GM18508 (cell line): ENCODE measurements at regions not wholly inside any gene's neighbourhood (a gene's known extent, or its start where the extent isn't known, plus 50 kb on each side); places are given as distances from the start of the nearest gene placed in this dataset.

Source experiments
- ATAC-seq: cut with Tn5 transposase; IDR thresholded peaks from one replicate; pipeline ENCODE4 v1.9.1; 2021; ENCODE audit warnings: moderate number of reproducible peaks; ENCODE audit not compliant: insufficient read depth, unreplicated experiment

GRCh38 chr9:87307848-87308247, 189.8 kb upstream of the DAPK1 start:
- no peak for ATAC-seq

- no peak for ATAC-seq
These were observed 188.4 kb upstream of the DAPK1 start for GRCh38 chr9:87309236-87309635.

DNA sequence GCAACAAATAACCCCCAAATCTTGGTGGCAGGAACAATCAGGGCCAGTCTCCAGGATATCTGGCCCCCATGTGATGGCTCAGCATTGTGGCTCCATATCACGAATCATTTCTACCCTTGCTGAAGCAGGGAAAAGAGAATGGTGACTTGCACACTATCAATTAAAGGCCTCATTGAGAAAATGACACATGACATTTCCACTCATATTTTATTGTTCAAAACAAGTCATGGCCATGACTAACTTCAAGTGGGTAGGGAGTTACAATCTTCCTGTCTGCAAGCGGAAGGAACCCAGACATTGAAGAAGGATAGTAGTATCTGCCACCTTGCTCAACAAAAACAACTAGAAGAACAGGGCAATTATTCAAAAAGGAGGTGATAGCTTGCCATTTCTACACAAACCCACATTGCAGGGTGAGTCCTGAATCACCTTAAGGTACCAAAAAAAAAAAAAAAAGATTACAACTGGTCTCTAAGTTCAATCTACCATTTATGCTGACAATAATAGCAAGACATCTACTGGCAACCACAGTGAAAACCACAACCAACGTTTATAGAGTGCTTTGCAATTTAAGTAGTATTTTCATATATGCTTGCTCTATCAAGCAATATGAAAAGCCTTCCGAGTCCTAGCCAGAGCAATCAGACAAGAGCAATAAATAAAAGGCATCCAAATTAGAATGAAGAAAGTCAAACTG, 186.7 kb upstream of the DAPK1 start:
- ATAC-seq, result no peak

GRCh38 chr9:87319656-87320055, 178.0 kb upstream of the DAPK1 start:
- ATAC-seq, result no peak

DNA sequence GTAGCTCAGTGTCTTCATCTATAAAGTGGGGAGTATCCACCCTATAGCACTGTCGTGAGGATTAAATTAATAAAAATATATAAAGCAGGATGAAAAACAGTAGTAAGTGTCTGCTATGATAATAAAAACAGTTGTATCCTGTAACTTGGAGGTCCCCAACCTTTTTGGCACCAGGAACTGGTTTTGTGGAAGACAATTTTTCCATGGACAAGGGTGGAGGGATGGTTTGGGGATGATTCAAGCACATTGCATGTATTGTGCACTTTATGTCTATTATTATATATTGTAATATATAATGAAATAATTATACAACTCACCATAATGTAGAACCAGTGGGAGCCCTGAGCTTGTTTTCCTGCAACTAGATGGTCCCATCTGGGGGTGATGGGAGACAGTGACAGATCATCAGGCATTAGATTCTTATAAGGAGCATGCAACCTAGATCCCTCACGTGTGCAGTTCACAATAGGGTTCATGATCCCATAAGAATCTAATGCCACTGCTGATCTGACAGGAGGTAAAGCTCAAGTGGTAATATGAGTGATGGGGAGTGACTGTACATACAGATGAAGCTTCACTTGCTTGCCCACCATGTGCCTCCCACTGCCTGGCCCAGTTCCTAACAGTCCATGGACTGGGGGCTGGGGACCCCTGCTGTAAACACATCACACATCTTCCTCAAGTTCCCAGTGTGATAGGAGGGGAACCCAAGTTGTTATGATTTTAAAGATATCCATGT, 177.4 kb upstream of the DAPK1 start:
- ATAC-seq, result no peak

GRCh38 chr9:87322840-87323635, 174.6 kb upstream of the DAPK1 start:
- no peak for ATAC-seq

DNA sequence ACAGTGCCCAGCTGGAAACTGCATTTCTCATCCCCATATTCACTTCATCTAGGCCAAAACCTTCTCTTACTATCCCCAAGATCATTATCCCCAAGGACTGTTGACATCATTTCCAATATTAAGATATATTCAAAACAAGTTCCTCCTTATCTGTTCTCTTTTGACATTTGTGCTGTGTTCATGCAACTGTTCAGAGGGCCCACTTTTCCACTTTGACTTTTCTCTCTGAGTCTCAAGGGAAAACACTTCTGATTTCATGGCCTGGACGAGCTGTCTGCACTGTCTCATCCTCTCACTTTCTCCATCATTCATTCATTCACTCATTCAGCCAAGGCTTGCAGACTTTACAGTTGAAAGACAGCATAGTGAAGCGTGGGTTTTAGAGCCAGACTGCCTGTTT, 173.7 kb upstream of the DAPK1 start:
- ATAC-seq, result no peak

DNA sequence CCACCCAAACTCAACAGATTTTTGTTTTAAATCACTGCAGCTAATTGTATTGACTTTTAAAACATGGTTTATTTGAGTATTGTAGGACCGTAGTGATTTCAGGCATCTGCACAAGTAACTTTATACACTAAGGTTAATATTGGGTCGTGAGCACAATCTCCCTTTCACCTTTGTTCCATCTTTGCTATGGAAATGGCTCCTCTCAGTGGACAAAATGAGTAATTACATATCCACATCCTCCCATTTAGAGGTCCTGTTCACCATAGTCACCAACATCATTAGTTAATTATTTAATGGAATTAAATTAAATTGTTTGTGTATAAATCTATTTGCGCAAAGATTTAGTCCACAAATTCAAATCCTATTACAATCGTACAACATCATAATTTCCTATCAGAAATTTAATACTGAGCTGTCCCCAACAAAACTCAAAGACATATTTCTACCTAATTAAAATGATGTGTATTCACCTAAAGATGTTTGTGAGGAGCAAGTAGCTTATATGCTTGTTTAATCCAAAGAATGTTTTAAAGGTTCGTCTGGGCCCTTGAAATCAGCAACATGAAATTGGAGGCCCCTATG, 173.0 kb upstream of the DAPK1 start:
- no peak for ATAC-seq

- no peak for ATAC-seq
These were observed 170.0 kb upstream of the DAPK1 start for GRCh38 chr9:87327575-87328125.

DNA sequence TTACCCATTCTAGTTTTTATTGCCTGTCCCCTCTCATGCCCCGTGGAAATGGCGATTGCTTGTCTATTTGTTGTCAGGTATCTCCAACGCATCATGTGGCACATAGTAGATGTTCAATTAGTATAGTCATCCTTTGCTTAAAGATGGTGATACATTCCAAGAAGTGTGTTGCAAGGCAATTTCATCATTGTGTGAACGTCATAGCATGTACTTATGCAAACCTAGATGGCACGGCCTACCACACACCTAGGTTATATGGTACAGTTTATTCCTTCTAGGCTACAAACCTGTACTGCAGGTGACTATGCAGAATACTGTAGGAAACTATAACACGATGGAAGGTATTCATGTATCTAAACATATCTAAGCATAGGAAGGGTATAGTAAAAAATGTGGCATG, 163.9 kb upstream of the DAPK1 start:
- no peak for ATAC-seq

GRCh38 chr9:87334366-87334765, 163.3 kb upstream of the DAPK1 start:
- no peak for ATAC-seq

GRCh38 chr9:87336407-87336806, 161.3 kb upstream of the DAPK1 start:
- no peak for ATAC-seq

DNA sequence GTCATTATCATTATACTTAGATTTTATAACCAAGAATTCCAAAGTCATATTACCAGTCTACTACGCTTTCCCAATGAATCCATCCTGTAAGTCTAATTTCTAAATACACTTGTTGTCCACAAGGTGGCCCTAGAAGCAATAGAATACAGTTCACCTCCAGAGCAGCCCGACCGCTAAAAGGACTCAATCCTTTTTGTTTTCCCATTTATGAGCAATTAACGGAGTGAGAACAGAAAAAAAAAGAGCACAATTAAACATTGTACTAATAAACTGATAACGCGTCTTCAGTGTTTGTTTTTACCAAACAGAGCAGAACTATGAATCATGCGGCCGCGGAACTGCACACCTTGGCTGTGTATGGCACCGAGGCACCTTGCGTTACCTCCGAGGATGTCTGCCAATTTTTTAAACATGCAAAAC, 160.7 kb upstream of the DAPK1 start:
- no peak for ATAC-seq

GRCh38 chr9:87337335-87338087, 160.2 kb upstream of the DAPK1 start:
- ATAC-seq, result no peak

- no peak for ATAC-seq
These were observed 159.3 kb upstream of the DAPK1 start for GRCh38 chr9:87338088-87338989.

GRCh38 chr9:87340391-87340790, 157.3 kb upstream of the DAPK1 start:
- no peak for ATAC-seq

GRCh38 chr9:87342743-87343142, 154.9 kb upstream of the DAPK1 start:
- no peak for ATAC-seq

DNA sequence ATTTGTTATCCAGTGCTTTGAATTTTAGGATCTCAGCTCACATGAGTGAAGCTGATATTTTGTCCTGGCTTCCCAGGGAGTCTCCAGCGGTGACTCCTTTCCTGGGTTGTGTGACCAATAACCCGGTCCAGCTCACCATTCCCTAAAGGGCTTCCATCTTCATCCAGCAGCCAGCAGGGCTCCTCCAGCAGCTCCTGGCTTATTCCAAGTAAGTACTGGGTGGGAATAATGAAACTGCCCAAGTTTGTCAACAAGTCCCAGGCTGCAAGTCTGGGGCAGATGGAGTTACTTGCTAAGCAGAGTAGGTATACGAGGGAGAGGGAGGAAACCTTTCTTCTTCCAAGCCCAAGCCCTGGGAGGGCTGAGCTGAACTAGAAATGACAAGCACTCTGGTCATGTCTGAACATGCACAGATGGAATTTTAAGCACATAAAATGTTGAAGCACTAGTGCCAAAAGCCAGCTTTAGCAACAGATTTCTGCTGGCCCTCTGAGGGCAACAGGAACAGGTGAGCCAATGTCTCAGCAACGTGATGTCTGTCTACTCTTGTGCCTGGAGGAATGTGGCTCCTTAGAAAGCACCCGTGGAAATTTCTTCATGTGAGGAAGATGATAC, 153.7 kb upstream of the DAPK1 start:
- ATAC-seq, result no peak
